SK-N-SH treated with all-trans-retinoic acid at 6 μM for 48 hours (cell line): ENCODE measurements at regions not wholly inside any gene's neighbourhood (a gene's known extent, or its start where the extent isn't known, plus 50 kb on each side); places are given as distances from the start of the nearest gene placed in this dataset.

Experiments used
- ATAC-seq: fragments of 200-7000 bp; cut with Tn5 transposase; 3 replicates; pipeline ENCODE4 v1.9.1; 2020; ENCODE audit warnings: mild to moderate bottlenecking, moderate library complexity
- ARNTL ChIP-seq: fragments of 450-650 bp; formaldehyde crosslinking; IDR thresholded peaks from 2 replicates; pipeline ENCODE4 v1.5.0; 2020; ENCODE audit warnings: low read depth, mild to moderate bottlenecking, moderate library complexity, borderline replicate concordance
- BACH2 ChIP-seq: fragments of 250-450 bp; sonication (Bioruptor Pico); IDR thresholded peaks from 2 replicates; pipeline ENCODE4 v1.9.0; 2021; ENCODE audit warnings: mild to moderate bottlenecking, borderline replicate concordance
- CREB5 ChIP-seq: fragments of 250-450 bp; sonication (Bioruptor Pico); IDR thresholded peaks from 2 replicates; pipeline ENCODE4 v1.5.1; 2020; ENCODE audit warnings: low read depth, mild to moderate bottlenecking, moderate library complexity
- CSDC2 ChIP-seq: fragments of 250-450 bp; sonication (Bioruptor Pico); IDR thresholded peaks from 2 replicates; pipeline ENCODE4 v1.5.0; 2020; ENCODE audit warnings: mild to moderate bottlenecking, moderate library complexity
- ESRRG ChIP-seq: fragments of 250-450 bp; sonication (Bioruptor Pico); IDR thresholded peaks from 2 replicates; pipeline ENCODE4 v1.6.1; 2021; ENCODE audit warnings: mild to moderate bottlenecking
- GLIS3 ChIP-seq: fragments of 250-450 bp; sonication (Bioruptor Pico); IDR thresholded peaks from 2 replicates; pipeline ENCODE4 v1.5.0; 2020; ENCODE audit warnings: mild to moderate bottlenecking, moderate library complexity
- ISL1 ChIP-seq: fragments of 250-450 bp; sonication (Bioruptor Pico); IDR thresholded peaks from 2 replicates; pipeline ENCODE4 v2.1.2; 2022; ENCODE audit warnings: mild to moderate bottlenecking, moderate library complexity
- OSR1 ChIP-seq: fragments of 250-450 bp; sonication (Bioruptor Pico); IDR thresholded peaks from 2 replicates; pipeline ENCODE4 v1.8.0; 2022; ENCODE audit warnings: moderate library complexity, mild to moderate bottlenecking, inconsistent platforms
- PATZ1 ChIP-seq: fragments of 250-450 bp; sonication (Bioruptor Pico); IDR thresholded peaks from 2 replicates; pipeline ENCODE4 v1.8.0; 2020; ENCODE audit warnings: mild to moderate bottlenecking, moderate library complexity, borderline replicate concordance
- POU6F1 ChIP-seq: fragments of 250-450 bp; sonication (Bioruptor Pico); IDR thresholded peaks from 2 replicates; pipeline ENCODE4 v1.8.0; 2021; ENCODE audit warnings: low read depth, mild to moderate bottlenecking, moderate library complexity, borderline replicate concordance
- PPARA ChIP-seq: fragments of 250-450 bp; sonication (Bioruptor Pico); IDR thresholded peaks from 2 replicates; pipeline ENCODE4 v1.5.0; 2020; ENCODE audit warnings: mild to moderate bottlenecking, borderline replicate concordance
- RARB ChIP-seq: fragments of 250-450 bp; sonication (Bioruptor Pico); IDR thresholded peaks from 2 replicates; pipeline ENCODE4 v1.8.0; 2021; ENCODE audit warnings: mild to moderate bottlenecking, moderate library complexity
- SNAI2 ChIP-seq: fragments of 250-450 bp; sonication (Bioruptor Pico); IDR thresholded peaks from 2 replicates; pipeline ENCODE4 v1.5.0; 2020; ENCODE audit warnings: mild to moderate bottlenecking, moderate library complexity
- TCF4 ChIP-seq: fragments of 250-450 bp; sonication (Bioruptor Pico); IDR thresholded peaks from 2 replicates; pipeline ENCODE4 v1.8.0; 2021; ENCODE audit warnings: mild to moderate bottlenecking, moderate library complexity, borderline replicate concordance
- TOX ChIP-seq: fragments of 250-450 bp; sonication (Bioruptor Pico); IDR thresholded peaks from 2 replicates; pipeline ENCODE4 v1.8.0; 2021; ENCODE audit warnings: mild to moderate bottlenecking, moderate library complexity, borderline replicate concordance
- TSHZ2 ChIP-seq: fragments of 250-450 bp; sonication (Bioruptor Pico); IDR thresholded peaks from 2 replicates; pipeline ENCODE4 v1.5.0; 2020; ENCODE audit warnings: mild to moderate bottlenecking, moderate library complexity
- ZC3H10 ChIP-seq: fragments of 250-450 bp; sonication (Bioruptor Pico); IDR thresholded peaks from 2 replicates; pipeline ENCODE4 v1.5.1; 2021; ENCODE audit warnings: mild to moderate bottlenecking, moderate library complexity
- ZFP3 ChIP-seq: fragments of 250-450 bp; sonication (Bioruptor Pico); IDR thresholded peaks from 2 replicates; pipeline ENCODE4 v1.5.0; 2020; ENCODE audit warnings: mild to moderate bottlenecking, moderate library complexity
- ZFP30 ChIP-seq: fragments of 450-650 bp; formaldehyde crosslinking; IDR thresholded peaks from 2 replicates; pipeline ENCODE4 v1.5.0; 2022; ENCODE audit warnings: mild to moderate bottlenecking, moderate library complexity
- ZNF565 ChIP-seq: fragments of 450-650 bp; formaldehyde crosslinking; conservative IDR thresholded peaks from 2 replicates; pipeline ENCODE4 v1.5.0; 2020; ENCODE audit warnings: low read depth, mild to moderate bottlenecking, moderate library complexity
- ZNF70 ChIP-seq: fragments of 450-650 bp; formaldehyde crosslinking; IDR thresholded peaks from 2 replicates; pipeline ENCODE4 v1.5.0; 2020; ENCODE audit warnings: mild to moderate bottlenecking, moderate library complexity
- TF ChIP-seq, protein P1 (sequence below): fragments of 250-450 bp; sonication (Bioruptor Pico); IDR thresholded peaks from 2 replicates; pipeline ENCODE4 v1.5.1; 2021; ENCODE audit warnings: mild to moderate bottlenecking, moderate library complexity

- TF ChIP-seq OSR1 (CRISPR knock-in tag): no peak
- TF ChIP-seq, all 23 proteins: peak for 0
These were observed 220.2 kb downstream of the SUCLG1 start (continued) for GRCh38 chr2:84238907-84239306.

GRCh38 chr2:84236288-84236687 is 222.8 kb downstream of the SUCLG1 start:
- no peak for TF ChIP-seq GLIS3
- TF ChIP-seq TSHZ2 (CRISPR knock-in tag): no peak
- TF ChIP-seq RARB (CRISPR knock-in tag): no peak
- TF ChIP-seq BACH2 (CRISPR knock-in tag): no peak
- no peak for TF ChIP-seq ISL1 (CRISPR knock-in tag)
- TF ChIP-seq ESRRG (CRISPR knock-in tag): no peak
- TF ChIP-seq ZC3H10 (CRISPR knock-in tag): no peak
- no peak for TF ChIP-seq ZNF70 (CRISPR knock-in tag)
- TF ChIP-seq ARNTL (CRISPR knock-in tag): no peak
- TF ChIP-seq CSDC2 (CRISPR knock-in tag): no peak
- TF ChIP-seq TCF4 (CRISPR knock-in tag): no peak
- no peak for TF ChIP-seq ZFP3
- TF ChIP-seq, protein P1, sequence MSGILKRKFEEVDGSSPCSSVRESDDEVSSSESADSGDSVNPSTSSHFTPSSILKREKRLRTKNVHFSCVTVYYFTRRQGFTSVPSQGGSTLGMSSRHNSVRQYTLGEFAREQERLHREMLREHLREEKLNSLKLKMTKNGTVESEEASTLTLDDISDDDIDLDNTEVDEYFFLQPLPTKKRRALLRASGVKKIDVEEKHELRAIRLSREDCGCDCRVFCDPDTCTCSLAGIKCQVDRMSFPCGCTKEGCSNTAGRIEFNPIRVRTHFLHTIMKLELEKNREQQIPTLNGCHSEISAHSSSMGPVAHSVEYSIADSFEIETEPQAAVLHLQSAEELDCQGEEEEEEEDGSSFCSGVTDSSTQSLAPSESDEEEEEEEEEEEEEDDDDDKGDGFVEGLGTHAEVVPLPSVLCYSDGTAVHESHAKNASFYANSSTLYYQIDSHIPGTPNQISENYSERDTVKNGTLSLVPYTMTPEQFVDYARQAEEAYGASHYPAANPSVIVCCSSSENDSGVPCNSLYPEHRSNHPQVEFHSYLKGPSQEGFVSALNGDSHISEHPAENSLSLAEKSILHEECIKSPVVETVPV (CRISPR knock-in tag): no peak
- no peak for TF ChIP-seq PPARA (CRISPR knock-in tag)
- no peak for TF ChIP-seq ZFP30 (CRISPR knock-in tag)
- TF ChIP-seq CREB5 (CRISPR knock-in tag): no peak
- no peak for ATAC-seq

GRCh38 chr2:84234103-84234502 is 225.0 kb downstream of the SUCLG1 start:
- TF ChIP-seq OSR1 (CRISPR knock-in tag): no peak
- no peak for TF ChIP-seq GLIS3
- TF ChIP-seq CSDC2 (CRISPR knock-in tag): no peak
- no peak for TF ChIP-seq ZNF70 (CRISPR knock-in tag)
- no peak for TF ChIP-seq SNAI2
- TF ChIP-seq ZFP3: no peak
- TF ChIP-seq POU6F1 (CRISPR knock-in tag): no peak
- no peak for TF ChIP-seq ZNF565
- ATAC-seq: no peak

- TF ChIP-seq TOX (CRISPR knock-in tag) (no peak), POU6F1 (CRISPR knock-in tag) (no peak), GLIS3 (no peak), PATZ1 (CRISPR knock-in tag) (no peak), CREB5 (CRISPR knock-in tag) (no peak), CSDC2 (CRISPR knock-in tag) (no peak), SNAI2 (no peak), ZNF565 (no peak), ISL1 (CRISPR knock-in tag) (no peak)
- TF ChIP-seq, all 23 proteins: peak for 0
- ATAC-seq: no peak
These were observed 227.6 kb downstream of the SUCLG1 start for GRCh38 chr2:84231478-84231877.
